Caco-2 (cell line): ENCODE measurements at regions not wholly inside any gene's neighbourhood (a gene's known extent, or its start where the extent isn't known, plus 50 kb on each side); places are given as distances from the start of the nearest gene placed in this dataset.

ENCODE experiments used
- BruUV-seq: library from RNA; stranded (reverse); fragments of 400-500 nt; replicated peaks from 2 replicates; lab custom pipeline; 2021; lab: Mats Ljungman, UMichigan
- CTCF ChIA-PET: fragments of 300-600 bp; sonication (Branson Sonifier 250); formaldehyde crosslinking; loops from one replicate; lab custom pipeline; 2022; ENCODE audit warnings: antibody characterized with exemption; lab: Charles Lee
- POLR2A ChIA-PET: fragments of 300-600 bp; sonication (Branson Sonifier 250); formaldehyde crosslinking; loops from one replicate; lab custom pipeline; 2022; ENCODE audit warnings: antibody characterized with exemption; lab: Charles Lee
- DNase-seq, 2 experiments: peaks; one replicate each; pipeline versions ENCODE4 v3.0.0 to v3.0.0-alpha.2; 2020 to 2022
- H3K27me3 ChIP-seq: replicated peaks from 2 replicates; pipeline ENCODE4 v1.6.0; 2011; ENCODE audit warnings: low read length; ENCODE audit not compliant: control insufficient read depth, insufficient read depth
- H3K36me3 ChIP-seq: 2 replicates; pipeline ENCODE4 v1.5.1; 2011; ENCODE audit warnings: low read length; ENCODE audit not compliant: control insufficient read depth, insufficient read depth
- H3K4me1 ChIP-seq: fragments of 250-450 bp; sonication (Bioruptor Pico); 2 replicates; pipeline ENCODE4 v1.5.1; 2020; ENCODE audit warnings: mild to moderate bottlenecking
- H3K4me3 ChIP-seq: 2 replicates; pipeline ENCODE4 v1.5.1; 2011; ENCODE audit warnings: low read depth, mild to moderate bottlenecking, control low read depth, low read length
- H3K9me3 ChIP-seq: fragments of 250-450 bp; sonication (Bioruptor Pico); 2 replicates; pipeline ENCODE4 v1.5.1; 2020; ENCODE audit warnings: mild to moderate bottlenecking, moderate library complexity
- H3K27ac Mint-ChIP-seq: one replicate; pipeline ENCODE4 v1.8.0; 2022; ENCODE audit warnings: mixed read lengths; ENCODE audit not compliant: unreplicated experiment
- H3K27me3 Mint-ChIP-seq: one replicate; pipeline ENCODE4 v1.8.0; 2022; ENCODE audit warnings: mixed read lengths; ENCODE audit not compliant: insufficient read depth, unreplicated experiment
- H3K36me3 Mint-ChIP-seq: one replicate; pipeline ENCODE4 v1.8.0; 2022; ENCODE audit warnings: mild to moderate bottlenecking, mixed read lengths; ENCODE audit not compliant: insufficient read depth, unreplicated experiment
- H3K4me1 Mint-ChIP-seq: one replicate; pipeline ENCODE4 v1.8.0; 2022; ENCODE audit warnings: low read depth, mixed read lengths; ENCODE audit not compliant: unreplicated experiment
- H3K4me3 Mint-ChIP-seq: one replicate; pipeline ENCODE4 v1.8.0; 2022; ENCODE audit warnings: mild to moderate bottlenecking, moderate library complexity, mixed read lengths; ENCODE audit not compliant: unreplicated experiment
- H3K9me3 Mint-ChIP-seq: one replicate; pipeline ENCODE4 v1.8.0; 2022; ENCODE audit warnings: mixed read lengths; ENCODE audit not compliant: unreplicated experiment
- CTCF ChIP-seq, 2 experiments: fragments of 200-600 bp in 1 of 2; IDR thresholded peaks; 1 replicate in 1 of 2; 2 replicates in 1 of 2; pipeline versions ENCODE4 v1.5.1 to v1.8.0; 2011 to 2022; ENCODE audit warnings: antibody characterized with exemption in 1 of 2, control low read depth in 1 of 2, inconsistent platforms in 1 of 2, low read depth in 1 of 2, low read length in 1 of 2, mild to moderate bottlenecking in 1 of 2, moderate library complexity in 1 of 2; ENCODE audit not compliant: insufficient read depth in 1 of 2, severe bottlenecking in 1 of 2, unreplicated experiment in 1 of 2
- intact Hi-C: fragments of 100-400 bp; cut with micrococcal nuclease; formaldehyde crosslinking; loops from one replicate; pipeline ENCODE4 v1.10.0; 2022; ENCODE audit not compliant: unreplicated experiment

- no peaks in the 10 kb centered on the region for H3K27me3 Mint-ChIP-seq
Measured at GRCh38 chr15:87606971-87607370, 649.6 kb downstream of the NTRK3 start.

GRCh38 chr15:87604857-87605446, 651.6 kb downstream of the NTRK3 start:
- peak; percentile 32 to 51 for TF ChIP-seq CTCF (IDR thresholded peaks at IDR 0.05; ENCODE audit: insufficient read depth in 1 of 2, low read depth in 1 of 2, low read length in 1 of 2, severe bottlenecking in 1 of 2, unreplicated experiment in 1 of 2)
- no TSS peak for BruUV-seq
- Mint-ChIP-seq H3K36me3 (no peaks in the 10 kb centered on the region), H3K9me3 (no peaks in the 10 kb centered on the region), H3K4me1 (peaks cover 28% of the 10 kb centered on the region), H3K4me3 (no peak overlapping the region), H3K27me3 (no peaks in the 10 kb centered on the region), H3K27ac (no peak overlapping the region)
- ChIA-PET CTCF (interaction anchor here (0.6 kb wide), 2 partner anchors 525 to 1865 kb away, joined by 3 read pairs; no protein-coding TSS in a partner anchor), POLR2A (no interaction called here)
- H3K4me1 ChIP-seq: peaks cover 21% of the 10 kb centered on the region
- no peaks in the 10 kb centered on the region for H3K9me3 ChIP-seq
- peak in 1 of 2 experiments; percentile 30 for DNase-seq
- H3K27me3 ChIP-seq: no peaks in the 10 kb centered on the region
- no peaks in the 10 kb centered on the region for H3K36me3 ChIP-seq
- intact Hi-C loops: loop anchor here (10.0 kb wide), 2 partner anchors 260 to 980 kb away; no protein-coding TSS in a partner anchor
- H3K4me3 ChIP-seq: no peak overlapping the region

More at GRCh38 chr15:87606971-87607370, 649.6 kb downstream of the NTRK3 start:
- CTCF ChIA-PET: no interaction called here
- H3K4me1 ChIP-seq: peaks cover 33% of the 10 kb centered on the region
- no peak for TF ChIP-seq CTCF (IDR thresholded peaks at IDR 0.05; ENCODE audit: insufficient read depth in 1 of 2, low read depth in 1 of 2, low read length in 1 of 2, severe bottlenecking in 1 of 2, unreplicated experiment in 1 of 2)
- Mint-ChIP-seq H3K4me3 (no peak overlapping the region), H3K27ac (peak overlapping the region; percentile 80), H3K9me3 (no peaks in the 10 kb centered on the region), H3K4me1 (peaks cover 38% of the 10 kb centered on the region), H3K36me3 (no peaks in the 10 kb centered on the region)
- H3K9me3 ChIP-seq: no peaks in the 10 kb centered on the region
- no peak overlapping the region for H3K4me3 ChIP-seq
- intact Hi-C loops: loop anchor here (10.0 kb wide), 2 partner anchors 262 to 982 kb away; no protein-coding TSS in a partner anchor
- no TSS peak for BruUV-seq
- no peak for DNase-seq
- no peaks in the 10 kb centered on the region for H3K36me3 ChIP-seq
- POLR2A ChIA-PET: no interaction called here
- H3K27me3 ChIP-seq: no peaks in the 10 kb centered on the region

GRCh38 chr15:87602371-87602770, 654.2 kb downstream of the NTRK3 start:
- Histone ChIP-seq H3K9me3 (no peaks in the 10 kb centered on the region), H3K36me3 (no peaks in the 10 kb centered on the region), H3K4me3 (no peak overlapping the region), H3K27me3 (no peaks in the 10 kb centered on the region), H3K4me1 (no peaks in the 10 kb centered on the region)
- Mint-ChIP-seq H3K4me1 (peaks cover 17% of the 10 kb centered on the region), H3K36me3 (no peaks in the 10 kb centered on the region), H3K27ac (no peak overlapping the region), H3K4me3 (no peak overlapping the region), H3K27me3 (no peaks in the 10 kb centered on the region), H3K9me3 (no peaks in the 10 kb centered on the region)
- CTCF ChIA-PET: no interaction called here
- no TSS peak for BruUV-seq
- intact Hi-C loops: loop anchor here (10.0 kb wide), 2 partner anchors 258 to 978 kb away; no protein-coding TSS in a partner anchor
- POLR2A ChIA-PET: no interaction called here
- TF ChIP-seq CTCF (IDR thresholded peaks at IDR 0.05; ENCODE audit: insufficient read depth in 1 of 2, low read depth in 1 of 2, low read length in 1 of 2, severe bottlenecking in 1 of 2, unreplicated experiment in 1 of 2): no peak
- no peak for DNase-seq
